Calu3 (cell line): ENCODE measurements at regions not wholly inside any gene's neighbourhood (a gene's known extent, or its start where the extent isn't known, plus 50 kb on each side); places are given as distances from the start of the nearest gene placed in this dataset.
"Not testable (repeated sequence)": the region's sequence is repeated elsewhere in the genome, so short reads cannot be mapped to it uniquely, and the experiment has no call there.

ENCODE experiments used
- BruUV-seq: library from RNA; stranded (reverse); fragments of 400-500 nt; replicated peaks from 2 replicates; lab custom pipeline; 2021; lab: Mats Ljungman, UMichigan
- CTCF ChIA-PET: fragments of 300-600 bp; sonication (Branson Sonifier 250); formaldehyde crosslinking; loops from one replicate; lab custom pipeline; 2022; ENCODE audit warnings: antibody characterized with exemption; lab: Charles Lee
- DNase-seq: peaks from one replicate; pipeline ENCODE4 v3.0.0; 2022
- H3K27ac Mint-ChIP-seq: one replicate; pipeline ENCODE4 v1.8.0; 2022; ENCODE audit warnings: mixed read lengths; ENCODE audit not compliant: unreplicated experiment
- H3K27me3 Mint-ChIP-seq: one replicate; pipeline ENCODE4 v1.8.0; 2022; ENCODE audit warnings: mixed read lengths; ENCODE audit not compliant: unreplicated experiment
- H3K36me3 Mint-ChIP-seq: one replicate; pipeline ENCODE4 v1.8.0; 2022; ENCODE audit warnings: mild to moderate bottlenecking, moderate library complexity, mixed read lengths; ENCODE audit not compliant: insufficient read depth, unreplicated experiment
- H3K4me1 Mint-ChIP-seq: one replicate; pipeline ENCODE4 v1.8.0; 2022; ENCODE audit warnings: mild to moderate bottlenecking, low read depth, mixed read lengths; ENCODE audit not compliant: unreplicated experiment
- H3K4me3 Mint-ChIP-seq: one replicate; pipeline ENCODE4 v1.8.0; 2022; ENCODE audit warnings: mild to moderate bottlenecking, low read depth, moderate library complexity, mixed read lengths; ENCODE audit not compliant: unreplicated experiment
- H3K9me3 Mint-ChIP-seq: one replicate; pipeline ENCODE4 v1.8.0; 2022; ENCODE audit warnings: low read depth, mixed read lengths; ENCODE audit not compliant: unreplicated experiment
- CTCF ChIP-seq: fragments of 200-600 bp; IDR thresholded peaks from one replicate; pipeline ENCODE4 v1.8.0; 2022; ENCODE audit warnings: antibody characterized with exemption; ENCODE audit not compliant: unreplicated experiment
- intact Hi-C: fragments of 100-400 bp; cut with micrococcal nuclease; formaldehyde crosslinking; loops from one replicate; pipeline ENCODE4 v1.10.0; 2022; ENCODE audit not compliant: unreplicated experiment

- BruUV-seq: no TSS peak
- H3K27ac Mint-ChIP-seq: no peak overlapping the region
- H3K4me1 Mint-ChIP-seq: no peaks in the 10 kb centered on the region
- TF ChIP-seq CTCF: no peak
- H3K27me3 Mint-ChIP-seq: no peaks in the 10 kb centered on the region
- H3K4me3 Mint-ChIP-seq: no peak overlapping the region
- intact Hi-C loops: no loop called here
- DNase-seq: no peak
- peaks cover 11% of the 10 kb centered on the region for H3K9me3 Mint-ChIP-seq
- H3K36me3 Mint-ChIP-seq: no peaks in the 10 kb centered on the region
- CTCF ChIA-PET: interaction anchor here (0.5 kb wide), 1 partner anchor 311 kb away, joined by 3 read pairs; no protein-coding TSS in a partner anchor
Measured at GRCh38 chr3:161673866-161674265, 177.3 kb downstream of the OTOL1 start.

GRCh38 chr3:161674402-161674801 is 177.8 kb downstream of the OTOL1 start:
- no TSS peak for BruUV-seq
- no peaks in the 10 kb centered on the region for H3K27me3 Mint-ChIP-seq
- no peak for TF ChIP-seq CTCF
- no peaks in the 10 kb centered on the region for H3K4me1 Mint-ChIP-seq
- no peaks in the 10 kb centered on the region for H3K36me3 Mint-ChIP-seq
- H3K27ac Mint-ChIP-seq: no peak overlapping the region
- intact Hi-C loops: no loop called here
- CTCF ChIA-PET: interaction anchor here (0.5 kb wide), 1 partner anchor 311 kb away, joined by 3 read pairs; no protein-coding TSS in a partner anchor
- no peak overlapping the region for H3K4me3 Mint-ChIP-seq
- DNase-seq: no peak
- peaks cover 9% of the 10 kb centered on the region for H3K9me3 Mint-ChIP-seq

- H3K4me3 Mint-ChIP-seq, H3K36me3 Mint-ChIP-seq, H3K27me3 Mint-ChIP-seq, CTCF ChIA-PET, BruUV-seq, intact Hi-C loops, H3K9me3 Mint-ChIP-seq, H3K27ac Mint-ChIP-seq, H3K4me1 Mint-ChIP-seq: not testable (repeated sequence)
- DNase-seq: peak; percentile 13
Measured at GRCh38 chr3:161681831-161682230, 185.2 kb downstream of the OTOL1 start.

- peaks cover 8% of the 10 kb centered on the region for H3K9me3 Mint-ChIP-seq
- CTCF ChIA-PET: interaction anchor here (0.6 kb wide), 1 partner anchor 96 kb away, joined by 4 read pairs; no protein-coding TSS in a partner anchor
- H3K4me1 Mint-ChIP-seq: no peaks in the 10 kb centered on the region
- no peak overlapping the region for H3K4me3 Mint-ChIP-seq
- no peak for DNase-seq
- no peaks in the 10 kb centered on the region for H3K36me3 Mint-ChIP-seq
- no peak for TF ChIP-seq CTCF
- H3K27ac Mint-ChIP-seq: no peak overlapping the region
- H3K27me3 Mint-ChIP-seq: no peaks in the 10 kb centered on the region
- intact Hi-C loops: no loop called here
- BruUV-seq: no TSS peak
Measured at GRCh38 chr3:161682715-161683114, 186.1 kb downstream of the OTOL1 start.

GRCh38 chr3:161689584-161690298 is 193.1 kb downstream of the OTOL1 start:
- Mint-ChIP-seq H3K4me3 (no peak overlapping the region), H3K27me3 (no peaks in the 10 kb centered on the region), H3K4me1 (no peaks in the 10 kb centered on the region), H3K36me3 (no peaks in the 10 kb centered on the region), H3K9me3 (peaks cover 4% of the 10 kb centered on the region), H3K27ac (no peak overlapping the region)
- intact Hi-C loops: no loop called here
- TF ChIP-seq CTCF: no peak
- DNase-seq: no peak
- BruUV-seq: no TSS peak
- CTCF ChIA-PET: no interaction called here
